ENCODE measurements at regions not wholly inside any gene's neighbourhood (a gene's known extent, or its start where the extent isn't known, plus 50 kb on each side); places are given as distances from the start of the nearest gene placed in this dataset.

- TF ChIP-seq CTCF (IDR thresholded peaks at IDR 0.05; ENCODE audit: control extremely low read depth, extremely low read depth, low read depth, missing control alignments), result no peak
- ChIA-PET POLR2A (no interaction called here), CTCF (interaction anchor here (1.5 kb wide), 1 partner anchor 21 kb away, joined by 3 read pairs; no protein-coding TSS in a partner anchor)
- no peak for DNase-seq (ENCODE audit: extremely low spot score)
Observed at GRCh38 chr12:111203969-111204368, 164.9 kb downstream of the PHETA1 start.

- DNase-seq (ENCODE audit: extremely low spot score), result no peak
Observed at GRCh38 chr12:111203446-111203845, 165.4 kb downstream of the PHETA1 start.

GRCh38 chr12:111202237-111202915, 166.5 kb downstream of the PHETA1 start:
- ChIA-PET POLR2A (no interaction called here), CTCF (no interaction called here)
- DNase-seq (ENCODE audit: extremely low spot score), result no peak
- no peak for TF ChIP-seq CTCF (IDR thresholded peaks at IDR 0.05; ENCODE audit: control extremely low read depth, extremely low read depth, low read depth, missing control alignments)

More at GRCh38 chr12:111203446-111203845, 165.4 kb downstream of the PHETA1 start:
- CTCF ChIA-PET, result interaction anchor here (1.5 kb wide), 1 partner anchor 22 kb away, joined by 3 read pairs; no protein-coding TSS in a partner anchor
- TF ChIP-seq CTCF (IDR thresholded peaks at IDR 0.05; ENCODE audit: control extremely low read depth, extremely low read depth, low read depth, missing control alignments), result no peak
- POLR2A ChIA-PET, result interaction anchor here (0.6 kb wide), 1 partner anchor 609 kb away, joined by 4 read pairs; no protein-coding TSS in a partner anchor

GRCh38 chr12:111201495-111202236, 167.2 kb downstream of the PHETA1 start:
- CTCF ChIA-PET, result no interaction called here

GRCh38 chr12:111201036-111201435, 167.9 kb downstream of the PHETA1 start:
- POLR2A ChIA-PET, result no interaction called here
- TF ChIP-seq CTCF (IDR thresholded peaks at IDR 0.05; ENCODE audit: control extremely low read depth, extremely low read depth, low read depth, missing control alignments), result no peak
- CTCF ChIA-PET, result no interaction called here
- no peak for DNase-seq (ENCODE audit: extremely low spot score)

More at GRCh38 chr12:111201495-111202236, 167.2 kb downstream of the PHETA1 start:
- DNase-seq (ENCODE audit: extremely low spot score), result no peak
- POLR2A ChIA-PET, result no interaction called here
- TF ChIP-seq CTCF (IDR thresholded peaks at IDR 0.05; ENCODE audit: control extremely low read depth, extremely low read depth, low read depth, missing control alignments), result no peak

GRCh38 chr12:111197376-111197944, 171.4 kb downstream of the PHETA1 start:
- ChIA-PET POLR2A (no interaction called here), CTCF (no interaction called here)
- no peak for DNase-seq (ENCODE audit: extremely low spot score)
- TF ChIP-seq CTCF (IDR thresholded peaks at IDR 0.05; ENCODE audit: control extremely low read depth, extremely low read depth, low read depth, missing control alignments), result no peak

Measured in GM10248 (cell line).